H1 (cell line): ENCODE measurements at regions not wholly inside any gene's neighbourhood (a gene's known extent, or its start where the extent isn't known, plus 50 kb on each side); places are given as distances from the start of the nearest gene placed in this dataset.

Experiments used
- CTCF ChIA-PET: fragments of 300-600 bp; sonication (Branson Sonifier 250); formaldehyde crosslinking; loops from one replicate; lab custom pipeline; 2021; ENCODE audit not compliant: partially characterized antibody; lab: Charles Lee
- POLR2A ChIA-PET: fragments of 300-600 bp; sonication (Branson Sonifier 250); formaldehyde crosslinking; loops from one replicate; lab custom pipeline; 2021; ENCODE audit warnings: inconsistent platforms; ENCODE audit not compliant: partially characterized antibody; lab: Charles Lee
- DNase-seq, 2 experiments: peaks; one replicate each; pipeline versions ENCODE4 v3.0.0 to v3.0.0-alpha.2; 2010 to 2022; ENCODE audit warnings: low spot score in 2 of 2, low read depth in 1 of 2, mixed read lengths in 1 of 2
- FAIRE-seq: peaks from 2 replicates; lab custom pipeline; 2011; peaks lifted over from hg19 to GRCh38; lab: Jason Lieb, UNC
- H2AFZ ChIP-seq: 2 replicates; pipeline ENCODE4 v1.8.1; 2012; ENCODE audit warnings: low read length, inconsistent platforms
- H2AK5ac ChIP-seq: 2 replicates; pipeline ENCODE4 v1.6.1; 2013; ENCODE audit warnings: low read depth, low read length
- H2BK120ac ChIP-seq: replicated peaks from 2 replicates; pipeline ENCODE3; 2013; ENCODE audit warnings: low read depth, low read length, inconsistent platforms
- H2BK12ac ChIP-seq: 2 replicates; pipeline ENCODE4 v1.6.1; 2013; ENCODE audit warnings: low read depth, low read length
- H2BK15ac ChIP-seq: 2 replicates; pipeline ENCODE4 v1.6.1; 2013; ENCODE audit warnings: low read length
- H2BK20ac ChIP-seq: 2 replicates; pipeline ENCODE4 v1.6.1; 2013; ENCODE audit warnings: low read length
- H2BK5ac ChIP-seq: 2 replicates; pipeline ENCODE4 v1.6.1; 2013; ENCODE audit warnings: low read depth, low read length
- H3K14ac ChIP-seq: 2 replicates; pipeline ENCODE4 v1.6.1; 2013; ENCODE audit warnings: inconsistent platforms; ENCODE audit not compliant: insufficient read length
- H3K18ac ChIP-seq: 2 replicates; pipeline ENCODE4 v1.6.1; 2013; ENCODE audit warnings: low read length; ENCODE audit errors: extremely low read depth
- H3K23ac ChIP-seq: 2 replicates; pipeline ENCODE4 v1.6.1; 2013; ENCODE audit warnings: inconsistent platforms; ENCODE audit not compliant: insufficient read length
- H3K23me2 ChIP-seq: 2 replicates; pipeline ENCODE4 v1.6.1; 2013; ENCODE audit warnings: low read depth, low read length
- H3K27ac ChIP-seq: 2 replicates; pipeline ENCODE4 v1.6.1; 2011; ENCODE audit warnings: low read depth, low read length, inconsistent platforms
- H3K27me3 ChIP-seq, 4 experiments: replicated peaks in 1 of 4; 1 replicate in 1 of 4; 2 replicates in 3 of 4; pipeline versions ENCODE4 v1.6.1 to v1.8.1; 2011 to 2013; ENCODE audit warnings: low read length in 3 of 4, mild to moderate bottlenecking in 3 of 4, inconsistent platforms in 2 of 4, mixed read lengths in 2 of 4, moderate library complexity in 1 of 4; ENCODE audit not compliant: control insufficient read depth in 3 of 4, insufficient read depth in 3 of 4; ENCODE audit errors: extremely low read depth in 1 of 4
- H3K36me3 ChIP-seq, 4 experiments: 2 replicates each; pipeline versions ENCODE4 v1.6.1 to v1.8.1; 2011 to 2013; ENCODE audit warnings: mild to moderate bottlenecking in 4 of 4, low read length in 3 of 4, moderate library complexity in 2 of 4, control low read depth in 1 of 4, inconsistent platforms in 1 of 4; ENCODE audit not compliant: insufficient read depth in 4 of 4, control insufficient read depth in 2 of 4
- H3K4ac ChIP-seq: replicated peaks from 2 replicates; pipeline ENCODE3; 2013; ENCODE audit warnings: low read length, low read depth, mixed read lengths, inconsistent platforms; ENCODE audit not compliant: insufficient read length
- H3K4me1 ChIP-seq, 4 experiments: replicated peaks in 1 of 4; 1 replicate in 1 of 4; 2 replicates in 3 of 4; pipeline versions ENCODE4 v1.6.1 to v1.8.1; 2011 to 2013; ENCODE audit warnings: low read length in 3 of 4, inconsistent platforms in 2 of 4, mixed read lengths in 1 of 4; ENCODE audit not compliant: insufficient read depth in 4 of 4, control insufficient read depth in 3 of 4
- H3K4me2 ChIP-seq, 2 experiments: 2 replicates each; pipeline versions ENCODE4 v1.6.1 to v1.8.1; 2011 to 2013; ENCODE audit warnings: low read depth in 2 of 2, low read length in 2 of 2, control low read depth in 1 of 2, inconsistent platforms in 1 of 2, mild to moderate bottlenecking in 1 of 2; ENCODE audit not compliant: insufficient read depth in 1 of 2
- H3K4me3 ChIP-seq, 4 experiments: fragments of 200-600, 300-600 bp in 1 of 4; sonication (generic), shearing (Covaris generic), sonication (Bioruptor Twin) in 1 of 4; 2 replicates each; pipeline versions ENCODE4 v1.5.1 to v1.8.1; 2011 to 2016; ENCODE audit warnings: low read length in 4 of 4, low read depth in 3 of 4, control low read depth in 2 of 4, inconsistent platforms in 2 of 4, mild to moderate bottlenecking in 2 of 4, mixed read lengths in 1 of 4, moderate library complexity in 1 of 4; ENCODE audit not compliant: insufficient read depth in 2 of 4; ENCODE audit errors: extremely low read depth in 1 of 4
- H3K56ac ChIP-seq: replicated peaks from 2 replicates; pipeline ENCODE3; 2013; ENCODE audit warnings: low read depth, mild to moderate bottlenecking, mixed read lengths, low read length, inconsistent platforms; ENCODE audit not compliant: insufficient read length
- H3K79me1 ChIP-seq: 2 replicates; pipeline ENCODE4 v1.6.1; 2013; ENCODE audit warnings: low read depth, low read length, control low read depth
- H3K79me2 ChIP-seq, 2 experiments: 2 replicates each; pipeline versions ENCODE4 v1.6.1 to v1.8.1; 2012 to 2013; ENCODE audit warnings: low read length in 2 of 2, mild to moderate bottlenecking in 2 of 2, inconsistent platforms in 1 of 2; ENCODE audit not compliant: insufficient read depth in 2 of 2, control insufficient read depth in 1 of 2
- H3K9ac ChIP-seq, 4 experiments: replicated peaks in 1 of 4; 1 replicate in 1 of 4; 2 replicates in 3 of 4; pipeline versions ENCODE4 v1.6.1 to v1.8.1; 2011 to 2013; ENCODE audit warnings: low read depth in 3 of 4, low read length in 3 of 4, control low read depth in 2 of 4, mild to moderate bottlenecking in 2 of 4, moderate library complexity in 2 of 4, inconsistent platforms in 1 of 4; ENCODE audit errors: extremely low read depth in 1 of 4
- H3K9me3 ChIP-seq, 2 experiments: 2 replicates each; pipeline versions ENCODE4 v1.6.1 to v1.8.1; 2012 to 2013; ENCODE audit warnings: mild to moderate bottlenecking in 2 of 2, moderate library complexity in 2 of 2, control low read depth in 1 of 2, inconsistent platforms in 1 of 2, low read depth in 1 of 2, low read length in 1 of 2, mixed read lengths in 1 of 2; ENCODE audit not compliant: insufficient read depth in 2 of 2
- H4K20me1 ChIP-seq, 2 experiments: replicated peaks in 1 of 2; 2 replicates each; pipeline versions ENCODE3 to v1.8.1; 2011 to 2013; ENCODE audit warnings: inconsistent platforms in 2 of 2, low read length in 2 of 2, mild to moderate bottlenecking in 1 of 2; ENCODE audit not compliant: insufficient read depth in 2 of 2, control insufficient read depth in 1 of 2
- H4K5ac ChIP-seq: 2 replicates; pipeline ENCODE4 v1.6.1; 2013; ENCODE audit warnings: low read length, low read depth, mixed read lengths, inconsistent platforms; ENCODE audit not compliant: insufficient read length
- H4K8ac ChIP-seq: 2 replicates; pipeline ENCODE4 v1.8.0; 2013; ENCODE audit warnings: mild to moderate bottlenecking, moderate library complexity, low read length, inconsistent platforms; ENCODE audit not compliant: insufficient read depth; ENCODE audit errors: extremely low read depth
- H4K91ac ChIP-seq: replicated peaks from 2 replicates; pipeline ENCODE3; 2013; ENCODE audit warnings: low read length, mixed read lengths, inconsistent platforms; ENCODE audit not compliant: insufficient read length
- CEBPB ChIP-seq: IDR thresholded peaks from 2 replicates; pipeline ENCODE4 v1.6.1; 2012; ENCODE audit warnings: low read depth, low read length
- CREB1 ChIP-seq: IDR thresholded peaks from 2 replicates; pipeline ENCODE4 v1.6.1; 2012; ENCODE audit warnings: inconsistent platforms
- CTBP2 ChIP-seq: IDR thresholded peaks from 2 replicates; pipeline ENCODE4 v1.7.0; 2011; ENCODE audit warnings: borderline replicate concordance, mild to moderate bottlenecking, moderate library complexity, mixed read lengths, low read length; ENCODE audit not compliant: insufficient read depth, insufficient read length
- EZH2 ChIP-seq: fragments of 200-600 bp; sonication (generic); IDR thresholded peaks from 2 replicates; pipeline ENCODE4 v1.7.1; 2012; ENCODE audit warnings: low read depth, mild to moderate bottlenecking, moderate library complexity, low read length, inconsistent platforms; ENCODE audit not compliant: severe bottlenecking
- FOSL1 ChIP-seq: IDR thresholded peaks from 2 replicates; pipeline ENCODE4 v1.6.1; 2011; ENCODE audit warnings: mild to moderate bottlenecking, low read depth, low read length, moderate library complexity; ENCODE audit not compliant: insufficient read depth
- GTF2F1 ChIP-seq: IDR thresholded peaks from 2 replicates; pipeline ENCODE4 v1.6.1; 2012; ENCODE audit warnings: low read depth, low read length, improper control_type of control experiment, borderline replicate concordance
- POLR2A ChIP-seq, 2 experiments: IDR thresholded peaks; 1 replicate in 1 of 2; 2 replicates in 1 of 2; pipeline ENCODE4 v1.6.1; 2011; ENCODE audit warnings: low read depth in 2 of 2, low read length in 2 of 2, mild to moderate bottlenecking in 2 of 2; ENCODE audit errors: control extremely low read depth in 1 of 2
- RAD21 ChIP-seq, 2 experiments: IDR thresholded peaks in 1 of 2; conservative IDR thresholded peaks in 1 of 2; 2 replicates each; pipeline ENCODE4 v1.6.1; 2011; ENCODE audit warnings: low read depth in 2 of 2, low read length in 2 of 2, improper control_type of control experiment in 1 of 2, inconsistent platforms in 1 of 2, mild to moderate bottlenecking in 1 of 2, moderate library complexity in 1 of 2
- RBBP5 ChIP-seq: IDR thresholded peaks from 2 replicates; pipeline ENCODE4 v1.7.1; 2012; ENCODE audit warnings: low read depth, mild to moderate bottlenecking, inconsistent platforms, low read length, moderate library complexity, borderline replicate concordance
- RXRA ChIP-seq: IDR thresholded peaks from 2 replicates; pipeline ENCODE4 v1.6.1; 2011; ENCODE audit warnings: low read depth, mild to moderate bottlenecking, low read length, moderate library complexity; ENCODE audit not compliant: insufficient read depth
- SP4 ChIP-seq: IDR thresholded peaks from 2 replicates; pipeline ENCODE4 v1.6.1; 2012; ENCODE audit warnings: low read length, inconsistent platforms
- TCF12 ChIP-seq: IDR thresholded peaks from 2 replicates; pipeline ENCODE4 v1.6.1; 2011; ENCODE audit warnings: low read depth, mild to moderate bottlenecking, low read length
- ZNF274 ChIP-seq: IDR thresholded peaks from 2 replicates; pipeline ENCODE4 v1.7.0; 2012; ENCODE audit warnings: low read length, borderline replicate concordance; ENCODE audit errors: extremely low read depth
- WGBS, 2 experiments: shearing (Covaris generic) in 1 of 2; methylation state at CpG; one replicate each; pipeline versions ENCODE4 v1.1.6 to v1.1.7; 2013 to 2015; ENCODE audit warnings: low lambda C conversion rate in 2 of 2, mixed read lengths in 2 of 2, inconsistent platforms in 1 of 2, low coverage in 1 of 2, missing lambda C conversion rate in 1 of 2; ENCODE audit not compliant: insufficient replicate concordance in 2 of 2, insufficient coverage in 1 of 2, insufficient read length in 1 of 2; ENCODE audit errors: extremely low coverage in 1 of 2, missing lambda C conversion rate in 1 of 2; 5-methylcytosine and 5-hydroxymethylcytosine counted together
- TF ChIP-seq, protein P1 (sequence below): IDR thresholded peaks from 2 replicates; pipeline ENCODE4 v1.6.1; 2012; ENCODE audit warnings: inconsistent platforms

GRCh38 chr12:24223926-24224325 is 274.5 kb upstream of the SOX5 start:
- Histone ChIP-seq H3K36me3 (no peaks in the 10 kb centered on the region; a peak in 1 of 8 replicates), H3K4me1 (peaks cover 0 to 3% (median under 1%) of the 10 kb centered on the region in 4 experiments; a peak in 1 of 7 replicates), H2AK5ac (0 out of 2 replicates have a peak overlapping the region, but pooled peaks have one; percentile 18), H3K79me2 (no peaks in the 10 kb centered on the region), H3K23me2 (no peaks in the 10 kb centered on the region; the same call in 1 of the 2 replicates), H3K23ac (no peak overlapping the region), H3K27ac (no peak overlapping the region), H4K91ac (no peak overlapping the region), H4K20me1 (no peaks in the 10 kb centered on the region), H3K9ac (no peak overlapping the region), H3K14ac (no peak overlapping the region), H2BK20ac (no peak overlapping the region), H3K4me2 (no peak overlapping the region), H4K5ac (no peak overlapping the region), H3K9me3 (no peaks in the 10 kb centered on the region), H3K27me3 (no peaks in the 10 kb centered on the region), H3K18ac (no peak overlapping the region), H3K79me1 (no peaks in the 10 kb centered on the region), H2BK15ac (no peak overlapping the region), H3K4ac (no peak overlapping the region), H2BK5ac (no peak overlapping the region), H2AFZ (no peak overlapping the region), H3K4me3 (no peak overlapping the region), H3K56ac (no peak overlapping the region), H2BK120ac (no peak overlapping the region), H2BK12ac (peak overlapping the region; percentile 55; the same call in 1 of the 2 replicates), H4K8ac (no peak overlapping the region)
- POLR2A ChIA-PET = no interaction called here
- CTCF ChIA-PET = interaction anchor here (0.5 kb wide), 1 partner anchor 294 kb away, joined by 3 read pairs; no protein-coding TSS in a partner anchor
- no peak for DNase-seq
- no peak for FAIRE-seq
- 90% methylated on average over 9 of the region's 9 CpGs; no CpG with 5 or more reads in 1 of the 2 experiments for WGBS, 2 experiments
- TF ChIP-seq TCF12 = no peak
- TF ChIP-seq RXRA = no peak
- TF ChIP-seq SP4 = no peak
- TF ChIP-seq CTBP2 = no peak
- no peak for TF ChIP-seq GTF2F1
- TF ChIP-seq EZH2 = no peak
- no peak for TF ChIP-seq CREB1
- no peak for TF ChIP-seq FOSL1
- no peak for TF ChIP-seq CEBPB
- TF ChIP-seq, protein P1, sequence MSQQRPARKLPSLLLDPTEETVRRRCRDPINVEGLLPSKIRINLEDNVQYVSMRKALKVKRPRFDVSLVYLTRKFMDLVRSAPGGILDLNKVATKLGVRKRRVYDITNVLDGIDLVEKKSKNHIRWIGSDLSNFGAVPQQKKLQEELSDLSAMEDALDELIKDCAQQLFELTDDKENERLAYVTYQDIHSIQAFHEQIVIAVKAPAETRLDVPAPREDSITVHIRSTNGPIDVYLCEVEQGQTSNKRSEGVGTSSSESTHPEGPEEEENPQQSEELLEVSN = no peak
- TF ChIP-seq POLR2A (IDR thresholded peaks at IDR 0.05; ENCODE audit: control extremely low read depth in 1 of 2, low read depth in 2 of 2, low read length in 2 of 2) = no peak
- no peak for TF ChIP-seq RBBP5
- TF ChIP-seq ZNF274 = no peak
- TF ChIP-seq RAD21 (IDR thresholded peaks at IDR 0.05 in 1 of 2, conservative IDR thresholded peaks at IDR 0.05 in 1 of 2; ENCODE audit: low read depth in 2 of 2, low read length in 2 of 2) = no peak
